HEK293 (cell line): ENCODE measurements at regions not wholly inside any gene's neighbourhood (a gene's known extent, or its start where the extent isn't known, plus 50 kb on each side); places are given as distances from the start of the nearest gene placed in this dataset.

Experiments used
- CTCF ChIA-PET: fragments of 350-600 bp; formaldehyde crosslinking; extraction: SDS; loops from one replicate; lab custom pipeline; 2021; ENCODE audit warnings: antibody characterized with exemption; lab: Yijun Ruan, JAX
- POLR2A ChIA-PET: fragments of 300-600 bp; formaldehyde crosslinking; extraction: SDS; loops from one replicate; lab custom pipeline; 2020; ENCODE audit warnings: antibody characterized with exemption, inconsistent platforms; lab: Yijun Ruan, JAX
- H3K27ac ChIP-seq: fragments of 200-500 bp; sonication (Bioruptor generic); 2 replicates; pipeline ENCODE4 v1.5.1; 2014; ENCODE audit warnings: low read depth, low read length, control low read depth, inconsistent platforms; ENCODE audit errors: extremely low read depth
- H3K36me3 ChIP-seq, 2 experiments: fragments of 200-500 bp in 1 of 2; sonication (Bioruptor generic) in 1 of 2; 1 replicate in 1 of 2; 2 replicates in 1 of 2; pipeline ENCODE4 v1.5.1; 2014 to 2017; ENCODE audit warnings: inconsistent platforms in 2 of 2, low read length in 2 of 2; ENCODE audit not compliant: control insufficient read depth in 2 of 2, insufficient read depth in 1 of 2
- H3K4me1 ChIP-seq: fragments of 200-500 bp; sonication (Bioruptor generic); 2 replicates; pipeline ENCODE4 v1.5.1; 2014; ENCODE audit warnings: mild to moderate bottlenecking, low read length, inconsistent platforms; ENCODE audit not compliant: control insufficient read depth, insufficient read depth
- H3K4me3 ChIP-seq: 2 replicates; pipeline ENCODE4 v1.5.1; 2011; ENCODE audit warnings: low read depth, mild to moderate bottlenecking, control low read depth, low read length, moderate library complexity
- H3K9me3 ChIP-seq: fragments of 200-500 bp; sonication (Bioruptor generic); 2 replicates; pipeline ENCODE4 v1.5.1; 2014; ENCODE audit warnings: low read depth, low read length, inconsistent platforms; ENCODE audit not compliant: control insufficient read depth, insufficient read depth
- AEBP2 ChIP-seq: fragments of 450-650 bp; formaldehyde crosslinking; IDR thresholded peaks from 2 replicates; pipeline ENCODE4 v1.5.1; 2016; ENCODE audit warnings: missing biosample characterization, missing genetic modification characterization, borderline replicate concordance
- GLI4 ChIP-seq: fragments of 450-650 bp; formaldehyde crosslinking; IDR thresholded peaks from 2 replicates; pipeline ENCODE4 v1.5.1; 2016; ENCODE audit warnings: missing biosample characterization, missing genetic modification characterization
- HIC1 ChIP-seq: fragments of 450-650 bp; formaldehyde crosslinking; IDR thresholded peaks from 2 replicates; pipeline ENCODE4 v1.5.1; 2016; ENCODE audit warnings: missing biosample characterization, missing genetic modification characterization
- OSR2 ChIP-seq: fragments of 450-650 bp; formaldehyde crosslinking; IDR thresholded peaks from 2 replicates; pipeline ENCODE4 v1.5.1; 2016; ENCODE audit warnings: missing biosample characterization, missing genetic modification characterization
- RBAK ChIP-seq: fragments of 450-650 bp; formaldehyde crosslinking; IDR thresholded peaks from 2 replicates; pipeline ENCODE4 v1.5.1; 2016; ENCODE audit warnings: missing biosample characterization, missing genetic modification characterization
- REST ChIP-seq: fragments of 450-650 bp; formaldehyde crosslinking; IDR thresholded peaks from 2 replicates; pipeline ENCODE4 v1.5.1; 2016; ENCODE audit warnings: missing biosample characterization, missing genetic modification characterization
- WT1 ChIP-seq: fragments of 450-650 bp; formaldehyde crosslinking; IDR thresholded peaks from 2 replicates; pipeline ENCODE4 v1.5.1; 2016; ENCODE audit warnings: missing biosample characterization, missing genetic modification characterization
- ZIC2 ChIP-seq: fragments of 450-650 bp; formaldehyde crosslinking; IDR thresholded peaks from 2 replicates; pipeline ENCODE4 v1.5.1; 2016; ENCODE audit warnings: missing biosample characterization, missing genetic modification characterization
- ZNF112 ChIP-seq: fragments of 450-650 bp; formaldehyde crosslinking; IDR thresholded peaks from 2 replicates; pipeline ENCODE4 v1.5.0; 2017; ENCODE audit warnings: missing biosample characterization, missing genetic modification characterization
- ZNF148 ChIP-seq: fragments of 450-650 bp; formaldehyde crosslinking; IDR thresholded peaks from 2 replicates; pipeline ENCODE4 v1.5.0; 2017; ENCODE audit warnings: missing biosample characterization, missing genetic modification characterization, borderline replicate concordance
- ZNF169 ChIP-seq: fragments of 450-650 bp; formaldehyde crosslinking; IDR thresholded peaks from 2 replicates; pipeline ENCODE4 v1.5.1; 2016; ENCODE audit warnings: missing biosample characterization, missing genetic modification characterization
- ZNF423 ChIP-seq: fragments of 450-650 bp; formaldehyde crosslinking; IDR thresholded peaks from 2 replicates; pipeline ENCODE4 v1.5.1; 2016; ENCODE audit warnings: missing biosample characterization, missing genetic modification characterization
- ZNF433 ChIP-seq: fragments of 450-650 bp; formaldehyde crosslinking; IDR thresholded peaks from 2 replicates; pipeline ENCODE4 v1.5.1; 2016; ENCODE audit warnings: missing biosample characterization, missing genetic modification characterization, low read depth
- ZNF513 ChIP-seq: fragments of 450-650 bp; IDR thresholded peaks from 2 replicates; pipeline ENCODE4 v1.5.1; 2018; ENCODE audit warnings: missing biosample characterization, missing genetic modification characterization
- ZNF558 ChIP-seq: fragments of 450-650 bp; formaldehyde crosslinking; IDR thresholded peaks from 2 replicates; pipeline ENCODE4 v1.5.1; 2016; ENCODE audit warnings: missing biosample characterization, missing genetic modification characterization
- ZNF624 ChIP-seq: fragments of 450-650 bp; formaldehyde crosslinking; IDR thresholded peaks from 2 replicates; pipeline ENCODE4 v1.5.1; 2017; ENCODE audit warnings: missing biosample characterization, missing genetic modification characterization
- ZNF792 ChIP-seq: fragments of 450-650 bp; formaldehyde crosslinking; IDR thresholded peaks from 2 replicates; pipeline ENCODE4 v1.5.1; 2016; ENCODE audit warnings: missing biosample characterization, missing genetic modification characterization
- ZSCAN4 ChIP-seq: fragments of 450-650 bp; formaldehyde crosslinking; IDR thresholded peaks from 2 replicates; pipeline ENCODE4 v1.5.1; 2017; ENCODE audit warnings: missing biosample characterization, missing genetic modification characterization
- TF ChIP-seq, protein P1 (sequence below): fragments of 450-650 bp; formaldehyde crosslinking; IDR thresholded peaks from 2 replicates; pipeline ENCODE4 v1.5.1; 2016; ENCODE audit warnings: missing biosample characterization, missing genetic modification characterization
- TF ChIP-seq, protein P2 (sequence below): fragments of 450-650 bp; formaldehyde crosslinking; IDR thresholded peaks from 2 replicates; pipeline ENCODE4 v1.5.1; 2016; ENCODE audit warnings: missing biosample characterization, missing genetic modification characterization

- CTCF ChIA-PET = no interaction called here
These were observed 1438.5 kb upstream of the CELF2 start for GRCh38 chr10:9579110-9579705.

More at GRCh38 chr10:9579110-9579705, 1438.5 kb upstream of the CELF2 start:
- TF ChIP-seq RBAK (tag by site-specific recombination) (no peak), HIC1 (no peak), ZNF792 (tag by site-specific recombination) (no peak), AEBP2 (tag by site-specific recombination) (no peak), WT1 (tag by site-specific recombination) (no peak), ZNF513 (tag by site-specific recombination) (no peak), ZSCAN4 (tag by site-specific recombination) (no peak), REST (no peak), ZNF624 (tag by site-specific recombination) (no peak), ZNF169 (tag by site-specific recombination) (no peak), ZIC2 (tag by site-specific recombination) (no peak), ZNF148 (no peak), ZNF558 (tag by site-specific recombination) (no peak), GLI4 (tag by site-specific recombination) (no peak), OSR2 (tag by site-specific recombination) (no peak), ZNF112 (tag by site-specific recombination) (no peak), ZNF433 (no peak), ZNF423 (no peak)
- TF ChIP-seq, protein P1, sequence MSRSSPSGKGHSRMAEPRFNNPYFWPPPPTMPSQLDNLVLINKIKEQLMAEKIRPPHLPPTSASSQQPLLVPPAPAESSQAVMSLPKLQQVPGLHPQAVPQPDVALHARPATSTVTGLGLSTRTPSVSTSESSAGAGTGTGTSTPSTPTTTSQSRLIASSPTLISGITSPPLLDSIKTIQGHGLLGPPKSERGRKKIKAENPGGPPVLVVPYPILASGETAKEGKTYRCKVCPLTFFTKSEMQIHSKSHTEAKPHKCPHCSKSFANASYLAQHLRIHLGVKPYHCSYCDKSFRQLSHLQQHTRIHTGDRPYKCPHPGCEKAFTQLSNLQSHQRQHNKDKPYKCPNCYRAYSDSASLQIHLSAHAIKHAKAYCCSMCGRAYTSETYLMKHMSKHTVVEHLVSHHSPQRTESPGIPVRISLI (tag by site-specific recombination) = no peak
- TF ChIP-seq, protein P2, sequence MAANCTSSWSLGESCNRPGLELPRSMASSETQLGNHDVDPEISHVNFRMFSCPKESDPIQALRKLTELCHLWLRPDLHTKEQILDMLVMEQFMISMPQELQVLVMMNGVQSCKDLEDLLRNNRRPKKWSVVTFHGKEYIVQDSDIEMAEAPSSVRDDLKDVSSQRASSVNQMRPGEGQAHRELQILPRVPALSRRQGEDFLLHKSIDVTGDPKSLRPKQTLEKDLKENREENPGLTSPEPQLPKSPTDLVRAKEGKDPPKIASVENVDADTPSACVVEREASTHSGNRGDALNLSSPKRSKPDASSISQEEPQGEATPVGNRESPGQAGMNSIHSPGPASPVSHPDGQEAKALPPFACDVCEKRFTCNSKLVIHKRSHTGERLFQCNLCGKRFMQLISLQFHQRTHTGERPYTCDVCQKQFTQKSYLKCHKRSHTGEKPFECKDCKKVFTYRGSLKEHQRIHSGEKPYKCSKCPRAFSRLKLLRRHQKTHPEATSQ (tag by site-specific recombination) = no peak
- no peaks in the 10 kb centered on the region for H3K4me1 ChIP-seq
- H3K27ac ChIP-seq = no peak overlapping the region
- no peaks in the 10 kb centered on the region for H3K9me3 ChIP-seq
- POLR2A ChIA-PET = no interaction called here
- no peaks in the 10 kb centered on the region for H3K36me3 ChIP-seq
- no peak overlapping the region for H3K4me3 ChIP-seq
